ENCODE measurements at regions not wholly inside any gene's neighbourhood (a gene's known extent, or its start where the extent isn't known, plus 50 kb on each side); places are given as distances from the start of the nearest gene placed in this dataset.

DNA sequence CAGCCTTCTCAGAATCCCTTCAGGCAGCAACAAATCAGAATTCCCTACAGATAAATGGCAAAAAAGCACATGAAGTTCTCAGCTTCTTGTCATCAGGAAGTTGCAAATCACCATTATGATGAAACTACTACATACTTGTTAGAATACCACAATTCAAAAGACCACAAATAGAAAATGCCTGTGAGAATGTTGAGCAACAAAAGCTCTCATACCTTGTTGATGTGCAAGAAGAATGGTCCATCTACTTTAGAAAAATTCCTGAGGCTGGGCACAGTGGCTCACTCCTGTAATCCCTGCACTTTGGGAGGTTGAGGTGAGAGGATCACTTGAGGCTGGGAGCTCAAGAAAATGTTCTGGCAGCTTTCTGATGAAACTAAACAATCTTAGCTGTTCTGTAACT is 278.1 kb downstream of the ICE1 start:
- Mint-ChIP-seq H3K9me3 (no peaks in the 10 kb centered on the region), H3K36me3 (no peaks in the 10 kb centered on the region), H3K27me3 (peaks cover 4% of the 10 kb centered on the region), H3K4me3 (no peak overlapping the region), H3K4me1 (no peaks in the 10 kb centered on the region), H3K27ac (no peak overlapping the region)

DNA sequence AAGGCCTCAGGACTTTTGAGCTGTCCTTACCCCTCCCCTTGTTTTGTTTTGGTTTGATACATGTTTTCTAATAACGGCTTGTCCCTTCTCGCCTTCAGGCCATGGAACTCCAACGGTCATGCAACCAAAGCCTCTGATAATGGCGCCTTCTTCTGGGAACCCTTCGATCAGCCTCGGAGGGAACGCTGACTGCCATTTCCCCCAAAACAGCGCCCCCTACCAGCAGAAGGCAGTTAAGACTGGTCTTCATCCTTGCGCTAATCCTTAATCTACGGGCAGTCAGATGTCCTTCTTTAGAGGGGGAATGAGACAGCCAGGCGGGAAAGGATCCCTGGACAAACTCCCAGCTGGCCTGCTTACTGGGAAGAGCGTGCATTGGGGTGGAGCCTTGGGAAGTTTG is 276.6 kb downstream of the ICE1 start:
- Mint-ChIP-seq H3K4me3 (no peak overlapping the region), H3K9me3 (no peaks in the 10 kb centered on the region), H3K4me1 (no peaks in the 10 kb centered on the region), H3K36me3 (no peaks in the 10 kb centered on the region), H3K27ac (no peak overlapping the region), H3K27me3 (peaks cover 2% of the 10 kb centered on the region)

DNA sequence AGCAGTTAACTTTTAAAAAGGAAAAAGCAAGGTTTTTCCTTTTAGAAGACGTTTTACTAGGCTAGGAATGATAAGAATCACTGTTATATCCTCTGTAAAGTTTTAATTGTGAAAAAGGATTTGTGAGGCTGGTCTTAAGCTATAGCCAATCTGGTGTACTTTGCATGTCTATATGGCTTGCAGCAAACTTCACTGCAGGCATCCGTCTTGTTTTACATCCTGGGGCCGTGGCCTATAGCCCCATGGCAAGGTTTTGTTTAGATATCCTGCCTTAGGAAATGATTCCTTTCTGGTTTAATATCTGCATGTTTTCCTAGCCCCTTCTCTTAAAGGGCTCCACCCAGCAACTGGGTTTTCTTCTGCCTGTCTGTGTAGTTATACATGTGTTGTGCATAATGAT is 272.8 kb downstream of the ICE1 start:
- H3K4me3 Mint-ChIP-seq: no peak overlapping the region
- H3K27me3 Mint-ChIP-seq: peaks cover 1% of the 10 kb centered on the region
- no peak overlapping the region for H3K27ac Mint-ChIP-seq
- H3K4me1 Mint-ChIP-seq: no peaks in the 10 kb centered on the region
- no peaks in the 10 kb centered on the region for H3K9me3 Mint-ChIP-seq
- no peaks in the 10 kb centered on the region for H3K36me3 Mint-ChIP-seq

DNA sequence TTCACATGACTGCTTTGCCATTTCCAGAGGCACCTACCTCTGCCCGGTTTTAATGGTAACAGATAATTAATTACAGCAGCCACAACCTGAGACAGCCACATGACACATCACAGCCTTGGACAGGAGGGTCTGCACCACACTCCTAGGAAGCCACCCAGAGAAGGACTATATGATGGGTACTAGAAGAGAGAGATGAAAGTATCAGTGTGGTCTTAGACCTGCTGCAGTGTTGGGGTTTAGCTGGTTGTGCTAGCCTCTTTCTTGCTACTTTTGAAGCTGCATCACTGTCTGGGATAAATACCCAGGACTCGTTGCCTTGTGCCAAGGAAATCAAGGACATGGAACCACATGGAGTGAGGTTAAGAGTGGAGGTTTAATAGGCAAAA is 266.4 kb downstream of the ICE1 start:
- Mint-ChIP-seq H3K4me3 (no peak overlapping the region), H3K27me3 (peaks cover 16% of the 10 kb centered on the region), H3K27ac (no peak overlapping the region), H3K4me1 (no peaks in the 10 kb centered on the region), H3K36me3 (no peaks in the 10 kb centered on the region), H3K9me3 (peaks cover 5% of the 10 kb centered on the region)

DNA sequence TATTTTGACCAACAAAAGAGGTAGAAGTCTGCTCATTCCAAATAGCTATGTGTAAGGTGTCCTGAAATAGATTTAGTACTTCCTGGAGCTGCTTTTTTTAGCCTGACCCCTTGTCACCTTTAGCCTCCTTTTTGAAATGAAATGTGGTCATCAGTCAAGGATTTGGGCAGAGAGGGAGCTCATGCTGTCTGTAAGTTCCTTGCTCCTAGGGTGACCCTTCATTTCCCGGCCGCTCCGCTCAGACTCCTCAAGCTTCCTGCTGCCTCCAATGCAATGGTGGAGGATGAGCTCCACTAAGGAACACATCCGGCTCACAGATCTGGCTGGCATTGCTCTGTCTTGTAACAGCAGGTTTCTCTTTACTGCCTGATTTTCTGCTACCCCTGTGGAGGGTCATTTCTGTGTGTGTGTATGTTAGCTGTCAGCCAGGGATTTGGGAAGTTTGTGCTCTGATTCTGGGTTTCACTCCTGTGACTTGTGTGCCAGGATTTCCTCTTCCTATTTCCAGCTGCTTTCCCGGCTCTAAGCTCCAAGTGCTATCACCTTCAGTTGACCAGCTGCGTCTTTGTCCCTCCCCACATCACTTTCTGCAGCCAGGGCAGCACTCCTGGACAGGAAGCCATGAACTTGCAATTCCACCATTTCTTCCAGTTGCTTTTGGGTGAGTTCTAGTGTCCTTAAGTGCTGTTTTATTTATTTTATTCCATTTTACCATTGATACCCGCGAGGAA is 265.9 kb downstream of the ICE1 start:
- Mint-ChIP-seq H3K27me3 (peaks cover 16% of the 10 kb centered on the region), H3K27ac (no peak overlapping the region), H3K36me3 (no peaks in the 10 kb centered on the region), H3K9me3 (peaks cover 9% of the 10 kb centered on the region), H3K4me3 (no peak overlapping the region), H3K4me1 (no peaks in the 10 kb centered on the region)

DNA sequence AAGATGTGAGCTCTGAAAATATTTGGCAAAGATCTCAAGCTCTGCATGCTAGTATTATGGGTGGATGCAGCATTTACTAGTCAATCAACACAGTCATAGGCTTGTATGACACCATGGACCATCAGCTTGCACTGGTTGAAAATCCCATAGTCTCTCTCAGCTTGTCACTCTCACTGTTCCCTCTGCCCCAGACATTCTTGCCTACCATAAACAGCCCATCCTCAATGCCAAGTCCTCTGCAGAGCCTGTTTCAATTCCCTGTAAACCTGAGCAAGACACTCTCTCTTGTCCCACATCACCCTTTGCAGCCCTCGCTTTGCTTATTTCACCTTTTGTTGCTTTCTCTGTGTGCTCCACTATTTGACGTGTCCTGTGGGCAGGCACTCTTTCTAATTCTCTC is 264.6 kb downstream of the ICE1 start:
- Mint-ChIP-seq H3K27me3 (peaks cover 15% of the 10 kb centered on the region), H3K4me3 (no peak overlapping the region), H3K27ac (no peak overlapping the region), H3K9me3 (peaks cover 9% of the 10 kb centered on the region), H3K4me1 (no peaks in the 10 kb centered on the region), H3K36me3 (no peaks in the 10 kb centered on the region)

DNA sequence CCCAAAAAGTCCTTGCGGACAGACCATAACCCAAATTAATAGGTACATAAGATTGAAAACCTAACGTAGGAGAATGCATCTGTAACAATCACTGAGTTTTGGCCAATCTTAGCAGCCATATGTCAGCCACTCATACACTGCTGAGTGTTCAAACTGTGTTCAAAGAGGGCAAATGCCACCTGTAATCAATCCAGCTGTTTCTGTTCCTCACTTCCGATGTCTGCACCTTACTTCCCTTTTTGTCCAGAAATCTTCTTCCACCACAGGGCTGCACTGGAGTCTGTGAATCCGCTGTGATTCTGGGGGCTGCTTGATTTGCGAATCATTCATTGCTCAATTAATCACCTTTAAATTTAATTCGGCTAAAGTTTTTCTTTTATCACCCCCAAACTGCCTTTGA is 263.9 kb downstream of the ICE1 start:
- Mint-ChIP-seq H3K36me3 (no peaks in the 10 kb centered on the region), H3K9me3 (peaks cover 9% of the 10 kb centered on the region), H3K4me3 (no peak overlapping the region), H3K27me3 (peaks cover 15% of the 10 kb centered on the region), H3K4me1 (no peaks in the 10 kb centered on the region), H3K27ac (no peak overlapping the region)

DNA sequence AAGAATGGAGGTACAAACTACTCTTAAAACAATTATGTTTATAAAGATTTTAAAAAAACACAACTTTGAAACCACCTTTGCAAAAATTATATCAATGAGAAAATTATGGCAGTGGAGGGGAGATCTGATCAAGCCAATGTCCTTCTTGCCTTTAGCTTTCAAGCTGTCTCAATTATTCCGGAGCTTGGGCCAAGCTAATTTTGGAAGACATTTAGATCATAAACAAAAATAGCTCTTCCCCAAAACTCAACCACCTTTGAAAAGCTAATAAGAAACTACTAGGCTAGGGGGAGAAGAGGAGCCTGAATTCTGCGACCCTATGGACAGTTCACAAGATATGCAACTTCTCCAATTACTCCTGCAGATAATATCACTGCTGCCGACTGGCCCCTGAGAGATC is 263.3 kb downstream of the ICE1 start:
- Mint-ChIP-seq H3K4me3 (no peak overlapping the region), H3K4me1 (no peaks in the 10 kb centered on the region), H3K27ac (no peak overlapping the region), H3K27me3 (peaks cover 15% of the 10 kb centered on the region), H3K9me3 (peaks cover 9% of the 10 kb centered on the region), H3K36me3 (no peaks in the 10 kb centered on the region)

DNA sequence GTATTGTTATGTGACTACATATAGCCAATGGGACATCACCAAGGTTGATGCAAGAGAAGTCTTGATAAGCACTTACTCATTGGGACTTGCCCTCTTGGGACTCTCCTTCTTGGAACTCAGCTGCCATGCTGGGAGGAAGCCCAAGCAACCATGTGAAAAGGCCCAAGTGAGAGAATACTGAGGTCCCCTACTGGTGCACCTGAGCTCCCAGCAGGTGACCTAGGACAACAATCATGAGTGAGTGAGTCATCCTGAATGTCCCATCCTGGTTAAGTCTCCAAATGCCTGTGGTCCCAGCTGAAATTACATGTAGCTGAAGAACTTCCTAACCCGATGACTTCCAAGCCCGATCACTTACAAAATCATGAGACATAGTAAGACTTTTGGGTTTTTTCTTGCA is 260.7 kb downstream of the ICE1 start:
- Mint-ChIP-seq H3K27me3 (peaks cover 9% of the 10 kb centered on the region), H3K4me1 (no peaks in the 10 kb centered on the region), H3K27ac (no peak overlapping the region), H3K9me3 (peaks cover 9% of the 10 kb centered on the region), H3K36me3 (no peaks in the 10 kb centered on the region), H3K4me3 (no peak overlapping the region)

DNA sequence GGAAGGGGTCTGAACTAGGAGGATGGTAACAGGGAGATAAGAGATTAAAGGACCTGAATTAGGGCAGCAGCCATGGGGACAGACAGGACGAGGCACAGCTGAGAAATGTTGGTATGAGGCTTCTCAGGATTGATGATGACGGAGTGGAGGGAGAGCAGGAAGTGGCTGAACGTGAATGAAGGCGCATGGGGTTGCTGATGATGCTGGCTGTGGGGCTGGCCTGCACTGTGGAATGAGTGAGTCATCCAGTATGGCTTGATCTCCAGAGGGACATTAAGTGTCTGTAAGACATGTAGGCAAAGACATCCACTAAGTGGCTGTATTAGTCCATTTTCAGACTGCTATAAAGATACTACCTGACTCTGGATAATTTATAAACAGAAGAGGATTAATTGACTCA is 256.4 kb downstream of the ICE1 start:
- Mint-ChIP-seq H3K36me3 (no peaks in the 10 kb centered on the region), H3K27me3 (no peaks in the 10 kb centered on the region), H3K27ac (no peak overlapping the region), H3K4me3 (no peak overlapping the region), H3K4me1 (no peaks in the 10 kb centered on the region), H3K9me3 (peaks cover 4% of the 10 kb centered on the region)

DNA sequence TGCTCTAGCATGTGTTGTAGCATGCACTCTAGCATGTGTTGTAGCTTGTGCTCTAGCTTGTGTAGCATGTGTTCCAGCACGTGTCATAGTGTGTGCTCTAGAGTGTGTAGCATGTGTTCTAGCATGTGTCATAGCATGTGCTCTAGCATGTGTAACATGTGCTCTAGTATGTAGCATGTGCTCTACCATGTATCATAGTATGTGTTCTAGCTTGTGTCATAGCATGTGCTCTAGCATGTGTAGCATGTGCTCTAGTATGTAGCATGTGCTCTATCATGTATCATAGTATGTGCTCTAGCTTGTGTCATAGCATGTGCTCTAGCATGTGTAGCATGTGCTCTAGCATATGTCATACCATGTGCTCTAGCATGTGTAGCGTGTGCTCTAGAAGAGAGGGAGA is 255.3 kb downstream of the ICE1 start:
- Mint-ChIP-seq H3K27ac (no peak overlapping the region), H3K27me3 (no peaks in the 10 kb centered on the region), H3K4me3 (no peak overlapping the region), H3K4me1 (no peaks in the 10 kb centered on the region), H3K36me3 (no peaks in the 10 kb centered on the region), H3K9me3 (no peaks in the 10 kb centered on the region)

DNA sequence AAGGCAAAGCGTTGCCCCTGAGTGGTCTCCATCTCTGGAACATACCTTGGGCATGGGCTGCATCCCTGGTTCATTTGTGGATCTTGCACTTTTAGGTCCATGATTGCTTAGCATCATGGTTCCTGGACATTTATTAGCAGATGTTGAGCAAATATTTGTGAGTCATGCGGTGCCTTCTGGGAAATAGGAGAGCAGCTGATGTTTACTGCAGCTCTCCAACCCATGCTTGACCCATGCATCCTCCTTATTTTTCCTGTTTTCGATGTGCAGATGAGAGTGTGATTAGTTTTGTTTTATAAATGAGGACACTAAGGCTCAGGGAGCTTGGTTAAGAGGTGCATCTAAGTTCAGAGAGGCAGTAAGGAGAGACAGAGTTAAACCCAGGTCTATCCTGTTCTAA is 253.7 kb downstream of the ICE1 start:
- Mint-ChIP-seq H3K4me1 (no peaks in the 10 kb centered on the region), H3K36me3 (no peaks in the 10 kb centered on the region), H3K9me3 (no peaks in the 10 kb centered on the region), H3K27me3 (no peaks in the 10 kb centered on the region), H3K27ac (no peak overlapping the region), H3K4me3 (no peak overlapping the region)

DNA sequence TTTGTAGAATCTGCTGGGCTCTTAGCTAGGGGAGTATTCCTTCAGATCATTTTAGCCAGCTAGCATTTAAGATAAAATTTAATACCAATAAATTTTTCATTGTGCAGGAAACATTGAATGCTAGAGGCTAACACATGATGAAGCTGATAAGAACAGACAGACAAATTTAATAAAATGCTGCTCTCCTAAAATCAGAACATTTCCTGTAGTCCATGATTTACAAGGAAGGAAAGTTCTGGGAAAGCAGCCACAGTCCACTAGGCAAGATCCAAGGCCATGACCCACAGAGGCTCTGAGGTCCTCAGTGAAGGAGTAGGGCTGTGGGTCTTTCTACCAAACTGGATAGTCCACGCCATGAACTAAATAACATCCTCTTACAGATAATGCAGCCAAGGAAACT is 253.0 kb downstream of the ICE1 start:
- Mint-ChIP-seq H3K9me3 (no peaks in the 10 kb centered on the region), H3K4me3 (no peak overlapping the region), H3K4me1 (no peaks in the 10 kb centered on the region), H3K36me3 (no peaks in the 10 kb centered on the region), H3K27me3 (no peaks in the 10 kb centered on the region), H3K27ac (no peak overlapping the region)

DNA sequence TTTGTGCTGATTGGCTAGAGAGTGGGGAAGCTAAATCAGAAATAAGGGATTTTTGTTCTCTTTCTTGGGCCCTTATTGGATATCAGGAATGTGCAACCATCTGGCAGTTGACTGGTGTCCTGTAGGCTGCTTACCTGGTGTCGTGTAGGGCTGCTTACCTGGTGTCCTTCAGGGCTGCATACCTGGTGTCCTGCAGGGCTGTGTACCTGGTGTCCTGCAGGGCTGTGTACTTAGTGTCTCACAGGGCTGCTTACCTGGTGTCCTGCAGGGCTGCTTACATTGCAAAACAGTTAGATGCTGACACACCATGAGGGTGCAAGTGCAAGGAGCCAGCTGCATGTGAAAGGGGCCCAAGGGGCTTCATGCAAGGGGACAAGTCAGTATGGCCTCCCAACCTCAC is 249.3 kb downstream of the ICE1 start:
- no peak overlapping the region for H3K4me3 Mint-ChIP-seq
- no peaks in the 10 kb centered on the region for H3K9me3 Mint-ChIP-seq
- no peak overlapping the region for H3K27ac Mint-ChIP-seq
- H3K36me3 Mint-ChIP-seq: no peaks in the 10 kb centered on the region
- peaks cover 1% of the 10 kb centered on the region for H3K27me3 Mint-ChIP-seq
- no peaks in the 10 kb centered on the region for H3K4me1 Mint-ChIP-seq

DNA sequence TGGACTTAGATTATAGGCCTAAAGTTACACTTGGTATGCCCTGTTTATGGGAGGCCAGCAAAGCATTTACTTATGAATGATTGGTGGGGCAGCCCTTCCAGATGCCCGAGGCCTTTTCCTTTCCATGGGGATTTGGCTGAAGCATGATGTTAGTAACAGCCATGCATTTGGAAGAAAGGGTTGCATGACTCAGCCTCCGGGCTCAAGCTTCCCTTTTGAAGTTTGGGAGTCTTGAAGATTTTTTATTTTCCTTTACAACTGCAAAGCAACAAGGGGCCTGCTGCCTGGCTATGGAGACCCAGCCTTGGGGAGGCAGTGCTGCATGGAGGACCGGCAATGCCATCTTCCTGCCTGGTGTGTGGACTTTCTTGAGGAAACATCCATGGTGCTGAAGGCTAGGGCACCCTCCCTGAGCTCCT is 244.7 kb downstream of the ICE1 start:
- Mint-ChIP-seq H3K4me3 (no peak overlapping the region), H3K27ac (no peak overlapping the region), H3K27me3 (peaks cover 5% of the 10 kb centered on the region), H3K36me3 (no peaks in the 10 kb centered on the region), H3K9me3 (no peaks in the 10 kb centered on the region), H3K4me1 (no peaks in the 10 kb centered on the region)

DNA sequence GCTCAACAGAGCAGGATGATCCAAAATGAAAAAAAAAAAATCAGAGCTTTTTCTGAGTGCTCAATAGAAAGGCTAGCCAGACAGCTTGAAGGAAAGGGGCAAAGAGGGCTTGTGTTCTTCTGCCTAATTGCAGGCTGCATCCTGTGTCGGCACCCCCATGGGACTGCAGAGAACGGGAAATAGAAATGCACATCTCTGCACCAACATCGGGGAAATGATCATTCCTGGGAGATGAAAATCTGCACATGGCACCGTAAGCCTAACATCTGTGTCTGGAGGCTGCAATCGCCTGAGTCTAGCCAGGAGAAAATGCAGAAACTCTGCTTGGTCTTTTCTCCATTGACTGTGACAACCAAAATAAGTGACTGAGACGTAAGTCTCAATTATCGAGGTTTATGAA is 243.9 kb downstream of the ICE1 start:
- Mint-ChIP-seq H3K36me3 (no peaks in the 10 kb centered on the region), H3K4me3 (no peak overlapping the region), H3K9me3 (no peaks in the 10 kb centered on the region), H3K27me3 (peaks cover 11% of the 10 kb centered on the region), H3K4me1 (no peaks in the 10 kb centered on the region), H3K27ac (no peak overlapping the region)

DNA sequence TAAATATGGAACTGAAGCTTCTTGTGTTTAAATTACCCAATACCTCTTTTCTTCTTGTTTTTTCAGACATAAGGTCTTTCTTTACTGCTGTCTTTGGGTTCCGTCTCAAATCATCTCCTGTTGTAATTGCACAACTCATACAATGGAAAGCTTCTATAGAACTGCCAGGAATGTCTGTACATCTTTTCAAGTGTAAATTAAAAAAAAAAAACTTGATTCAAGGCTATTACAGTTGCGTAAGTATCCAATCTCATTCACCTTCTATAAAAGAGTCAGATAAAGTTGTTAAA is 243.5 kb downstream of the ICE1 start:
- Mint-ChIP-seq H3K4me3 (no peak overlapping the region), H3K4me1 (no peaks in the 10 kb centered on the region), H3K9me3 (no peaks in the 10 kb centered on the region), H3K27me3 (peaks cover 13% of the 10 kb centered on the region), H3K27ac (no peak overlapping the region), H3K36me3 (no peaks in the 10 kb centered on the region)
